HepG2 (cell line): ENCODE measurements at regions not wholly inside any gene's neighbourhood (a gene's known extent, or its start where the extent isn't known, plus 50 kb on each side); places are given as distances from the start of the nearest gene placed in this dataset.

Experiments
- ATAC-seq: fragments of 200-7000 bp; cut with Tn5 transposase; 3 replicates; pipeline ENCODE4 v1.9.1; 2020; ENCODE audit warnings: mild to moderate bottlenecking, moderate library complexity
- BruUV-seq: library from RNA; stranded (reverse); fragments of 400-500 nt; replicated peaks from 2 replicates; lab custom pipeline; 2021; lab: Mats Ljungman, UMichigan
- CTCF ChIA-PET: fragments of 300-600 bp; formaldehyde crosslinking; extraction: SDS; loops from one replicate; lab custom pipeline; 2021; ENCODE audit warnings: low total read pairs, inconsistent platforms, low intra/inter-chr PET ratio; lab: Yijun Ruan, JAX
- POLR2A ChIA-PET: fragments of 350-600 bp; sonication (Branson Sonifier 250); formaldehyde crosslinking; loops from one replicate; lab custom pipeline; 2020; ENCODE audit warnings: antibody characterized with exemption, inconsistent platforms; lab: Yijun Ruan, JAX
- DNase-seq: peaks from one replicate; pipeline ENCODE4 v3.0.0-alpha.2; 2015; ENCODE audit warnings: low spot score
- FAIRE-seq: peaks from 3 replicates; lab custom pipeline; 2011; peaks lifted over from hg19 to GRCh38; lab: Jason Lieb, UNC
- H2AFZ ChIP-seq: one replicate; pipeline ENCODE4 v1.6.1; 2011; ENCODE audit warnings: low read length, inconsistent platforms
- H3K27ac ChIP-seq: fragments of 300-600 bp; 3 replicates; pipeline ENCODE4 v1.8.0; 2011; ENCODE audit warnings: mixed run types, mild to moderate bottlenecking, mixed read lengths, low read length, inconsistent platforms; ENCODE audit not compliant: insufficient read depth; ENCODE audit errors: extremely low read length
- H3K27me3 ChIP-seq, 2 experiments: fragments of 200-600 bp in 1 of 2; 2 replicates in 1 of 2; 3 replicates in 1 of 2; pipeline versions ENCODE4 v1.6.0 to v1.8.0; 2011; ENCODE audit warnings: low read length in 2 of 2, mild to moderate bottlenecking in 2 of 2, moderate library complexity in 2 of 2, inconsistent platforms in 1 of 2; ENCODE audit not compliant: insufficient read depth in 2 of 2, control insufficient read depth in 1 of 2
- H3K36me3 ChIP-seq, 2 experiments: fragments of 200-600 bp in 1 of 2; replicated peaks in 1 of 2; 2 replicates in 1 of 2; 3 replicates in 1 of 2; pipeline versions ENCODE4 v1.5.1 to v1.8.0; 2011; ENCODE audit warnings: low read length in 2 of 2, inconsistent platforms in 1 of 2; ENCODE audit not compliant: insufficient read depth in 2 of 2, control insufficient read depth in 1 of 2
- H3K4me1 ChIP-seq: 2 replicates; pipeline ENCODE4 v1.5.1; 2012; ENCODE audit warnings: low read length, inconsistent platforms; ENCODE audit not compliant: insufficient read depth
- H3K4me2 ChIP-seq: 2 replicates; pipeline ENCODE4 v1.6.0; 2011; ENCODE audit warnings: low read depth, low read length, inconsistent platforms
- H3K4me3 ChIP-seq, 3 experiments: fragments of 200-600 bp in 1 of 3; sonication (generic), shearing (Covaris generic) in 1 of 3; replicated peaks in 1 of 3; 2 replicates each; pipeline ENCODE4 v1.5.1; 2011 to 2016; ENCODE audit warnings: low read length in 3 of 3, inconsistent platforms in 2 of 3, low read depth in 2 of 3, mild to moderate bottlenecking in 2 of 3, control low read depth in 1 of 3, mixed read lengths in 1 of 3; ENCODE audit not compliant: insufficient read depth in 1 of 3
- H3K79me2 ChIP-seq: one replicate; pipeline ENCODE4 v1.6.1; 2011; ENCODE audit warnings: low read length, inconsistent platforms; ENCODE audit not compliant: insufficient read depth
- H3K9ac ChIP-seq: 2 replicates; pipeline ENCODE4 v1.6.0; 2011; ENCODE audit warnings: mild to moderate bottlenecking, low read depth, low read length, inconsistent platforms; ENCODE audit not compliant: insufficient read depth
- H3K9me3 ChIP-seq: 2 replicates; pipeline ENCODE4 v1.5.1; 2012; ENCODE audit warnings: mild to moderate bottlenecking, low read length
- H4K20me1 ChIP-seq: 2 replicates; pipeline ENCODE4 v1.6.0; 2011; ENCODE audit warnings: inconsistent platforms, mild to moderate bottlenecking, low read length, moderate library complexity; ENCODE audit not compliant: insufficient read depth
- CC2D1A ChIP-seq: sonication (generic); formaldehyde crosslinking; IDR thresholded peaks from 2 replicates; pipeline ENCODE4 v1.8.1; 2023; ENCODE audit warnings: mild to moderate bottlenecking, missing genetic modification reagents
- ELF3 ChIP-seq: IDR thresholded peaks from 2 replicates; pipeline ENCODE4 v1.6.1; 2016; ENCODE audit warnings: missing genetic modification reagents, missing compliant biosample characterization
- ERF ChIP-seq: IDR thresholded peaks from 2 replicates; pipeline ENCODE4 v1.6.1; 2018; ENCODE audit warnings: missing biosample characterization, missing genetic modification reagents
- EZH2 ChIP-seq: conservative IDR thresholded peaks from 2 replicates; pipeline ENCODE4 v1.6.1; 2012; ENCODE audit warnings: mild to moderate bottlenecking, low read depth, low read length, moderate library complexity
- HNF4G ChIP-seq, 2 experiments: sonication (generic) in 1 of 2; formaldehyde crosslinking in 1 of 2; IDR thresholded peaks; 2 replicates each; pipeline versions ENCODE4 v1.4.0 to v1.6.1; 2011 to 2020; ENCODE audit warnings: borderline replicate concordance in 2 of 2, low read depth in 2 of 2, mild to moderate bottlenecking in 2 of 2, low read length in 1 of 2, missing genetic modification reagents in 1 of 2, moderate library complexity in 1 of 2
- IKZF5 ChIP-seq: IDR thresholded peaks from 2 replicates; pipeline ENCODE4 v1.6.1; 2018; ENCODE audit warnings: missing genetic modification reagents, mild to moderate bottlenecking, missing compliant biosample characterization
- NFE2L2 ChIP-seq: fragments of 150-350 bp; IDR thresholded peaks from 2 replicates; pipeline ENCODE4 v1.6.1; 2014; ENCODE audit warnings: low read length
- SCMH1 ChIP-seq: sonication (generic); formaldehyde crosslinking; IDR thresholded peaks from 2 replicates; pipeline ENCODE4 v1.9.0; 2021; ENCODE audit warnings: missing genetic modification reagents, mild to moderate bottlenecking, borderline replicate concordance
- TGIF2 ChIP-seq: IDR thresholded peaks from 2 replicates; pipeline ENCODE4 v1.6.1; 2016; ENCODE audit warnings: control low read depth, missing compliant biosample characterization
- ZBTB2 ChIP-seq: sonication (generic); formaldehyde crosslinking; IDR thresholded peaks from 2 replicates; pipeline ENCODE4 v1.8.0; 2022; ENCODE audit warnings: low read depth, missing genetic modification reagents
- ZHX1 ChIP-seq: sonication (generic); formaldehyde crosslinking; IDR thresholded peaks from 2 replicates; pipeline ENCODE4 v1.8.1; 2022; ENCODE audit warnings: low read depth, mild to moderate bottlenecking, missing genetic modification reagents
- ZNF160 ChIP-seq: sonication (generic); formaldehyde crosslinking; IDR thresholded peaks from 2 replicates; pipeline ENCODE4 v1.8.0; 2022; ENCODE audit warnings: mild to moderate bottlenecking, inconsistent platforms, missing genetic modification reagents
- ZNF296 ChIP-seq: sonication (generic); formaldehyde crosslinking; conservative IDR thresholded peaks from 2 replicates; pipeline ENCODE4 v1.5.0; 2020; ENCODE audit warnings: mild to moderate bottlenecking, missing genetic modification reagents
- ZNF33B ChIP-seq: sonication (generic); formaldehyde crosslinking; IDR thresholded peaks from 2 replicates; pipeline ENCODE4 v1.5.1; 2020; ENCODE audit warnings: mild to moderate bottlenecking, missing genetic modification reagents
- ZNF432 ChIP-seq: sonication (generic); formaldehyde crosslinking; IDR thresholded peaks from 2 replicates; pipeline ENCODE4 v1.5.0; 2020; ENCODE audit warnings: missing genetic modification reagents, mild to moderate bottlenecking, borderline replicate concordance
- ZNF44 ChIP-seq: sonication (generic); formaldehyde crosslinking; IDR thresholded peaks from 2 replicates; pipeline ENCODE4 v1.5.1; 2020; ENCODE audit warnings: mild to moderate bottlenecking, missing genetic modification reagents
- ZNF512B ChIP-seq: sonication (generic); formaldehyde crosslinking; IDR thresholded peaks from 2 replicates; pipeline ENCODE4 v1.5.1; 2020; ENCODE audit warnings: missing genetic modification reagents, mild to moderate bottlenecking, borderline replicate concordance
- WGBS: methylation state at CpG from one replicate; pipeline ENCODE4 v1.1.6; 2017; ENCODE audit warnings: low lambda C conversion rate; 5-methylcytosine and 5-hydroxymethylcytosine counted together
- in situ Hi-C: cut with HindIII; loops from 2 replicates; pipeline ENCODE4 v1.10.0; 2017; ENCODE audit warnings: low pct_unique_long_range_greater_than_20kb; ENCODE audit not compliant: extremely low pct_ligation_motif_present
- intact Hi-C: fragments of 100-400 bp; cut with micrococcal nuclease; formaldehyde crosslinking; loops from one replicate; pipeline ENCODE4 v1.10.0; 2022; ENCODE audit not compliant: unreplicated experiment

GRCh38 chr6:134772671-134773360 is 177.1 kb downstream of the ALDH8A1 start:
- Histone ChIP-seq H3K36me3 (no peaks in the 10 kb centered on the region), H3K9me3 (no peaks in the 10 kb centered on the region), H3K4me3 (no peak overlapping the region), H2AFZ (no peak overlapping the region), H3K27ac (no peak overlapping the region), H3K4me1 (no peaks in the 10 kb centered on the region), H3K27me3 (no peaks in the 10 kb centered on the region), H3K9ac (no peak overlapping the region), H3K4me2 (no peak overlapping the region), H4K20me1 (no peaks in the 10 kb centered on the region), H3K79me2 (no peaks in the 10 kb centered on the region)
- intact Hi-C loops (no loop called here), in situ Hi-C loops (no loop called here)
- ATAC-seq (no peak), DNase-seq (no peak), FAIRE-seq (no peak)
- CTCF ChIA-PET, result no interaction called here
- POLR2A ChIA-PET, result no interaction called here
- BruUV-seq, result no TSS peak
- 55% methylated on average over 6 of the region's 6 CpGs for WGBS
- TF ChIP-seq ZNF33B (CRISPR knock-in tag) (no peak), ERF (CRISPR knock-in tag) (no peak), ZNF296 (CRISPR knock-in tag) (no peak), TGIF2 (no peak), ELF3 (no peak), HNF4G (IDR thresholded peaks at IDR 0.05; ENCODE audit: borderline replicate concordance, low read depth, low read length) (no peak), HNF4G (CRISPR knock-in tag; IDR thresholded peaks at IDR 0.05; ENCODE audit: borderline replicate concordance, low read depth) (no peak), IKZF5 (CRISPR knock-in tag) (no peak), EZH2 (no peak), ZNF512B (CRISPR knock-in tag) (no peak), NFE2L2 (no peak), ZBTB2 (CRISPR knock-in tag) (no peak), ZHX1 (no peak), SCMH1 (CRISPR knock-in tag) (no peak), ZNF160 (CRISPR knock-in tag) (no peak), CC2D1A (CRISPR knock-in tag) (no peak), ZNF44 (no peak), ZNF432 (no peak)
